ENCODE measurements at regions not wholly inside any gene's neighbourhood (a gene's known extent, or its start where the extent isn't known, plus 50 kb on each side); places are given as distances from the start of the nearest gene placed in this dataset.

GRCh38 chr1:238982736-238983135, 403.6 kb upstream of the CHRM3 start:
- peaks cover 3 to 4% of the 10 kb centered on the region in 2 experiments; a peak in 3 of 5 replicates for H3K9me3 Mint-ChIP-seq
- H4K91ac ChIP-seq (ENCODE audit: insufficient read length, low read depth, low read length) = no peak overlapping the region
- no peak overlapping the region for H3K56ac ChIP-seq (ENCODE audit: insufficient read length, low read depth, low read length)
- H4K5ac ChIP-seq (ENCODE audit: insufficient read length, low read depth, low read length) = no peak overlapping the region
- H3K27ac Mint-ChIP-seq = no peak overlapping the region
- H2AFZ ChIP-seq (ENCODE audit: low read length) = no peak overlapping the region
- no peak overlapping the region for H3T11ph ChIP-seq (ENCODE audit: low read length)
- H2BK5ac ChIP-seq (ENCODE audit: insufficient read length, low read length) = no peak overlapping the region
- peaks cover 6% of the 10 kb centered on the region for H3K9me3 ChIP-seq (ENCODE audit: control insufficient read depth, low read depth, low read length)
- no peak overlapping the region for H3K4me3 Mint-ChIP-seq
- no peaks in the 10 kb centered on the region for H3K4me1 Mint-ChIP-seq
- H3K4me1 ChIP-seq (ENCODE audit: insufficient read depth, low read length) = no peaks in the 10 kb centered on the region
- H3K4me2 ChIP-seq (ENCODE audit: insufficient read depth, insufficient read length, low read length) = no peak overlapping the region
- no peak for TF ChIP-seq CTCF (conservative IDR thresholded peaks at IDR 0.05)
- no CpG with 5 or more reads among the region's 5 CpGs for WGBS (ENCODE audit: extremely low coverage, insufficient read length, low lambda C conversion rate)
- H3K18ac ChIP-seq (ENCODE audit: insufficient read length, low read depth, low read length) = no peak overlapping the region
- H3K36me3 Mint-ChIP-seq (ENCODE audit: insufficient read depth in 1 of 3, low read depth in 3 of 3) = no peaks in the 10 kb centered on the region
- DNase-seq = no peak
- no peak overlapping the region for H4K8ac ChIP-seq (replicated peaks; ENCODE audit: insufficient read length, low read depth, low read length)
- H3K27ac ChIP-seq (ENCODE audit: insufficient read length, low read depth, low read length) = no peak overlapping the region
- no peaks in the 10 kb centered on the region for H3K27me3 Mint-ChIP-seq (ENCODE audit: low read depth)
- H2BK120ac ChIP-seq (ENCODE audit: low read depth, low read length, poor library complexity, severe bottlenecking) = no peak overlapping the region
- no peaks in the 10 kb centered on the region for H3K23me2 ChIP-seq (ENCODE audit: insufficient read length, low read depth, low read length, poor library complexity, severe bottlenecking)
- H3K4ac ChIP-seq (ENCODE audit: low read depth, low read length) = no peak overlapping the region
- no peak overlapping the region for H3K14ac ChIP-seq (ENCODE audit: insufficient read depth, low read length)
- H4K20me1 ChIP-seq (ENCODE audit: control insufficient read depth, insufficient read depth, insufficient read length) = no peaks in the 10 kb centered on the region
- H3K23ac ChIP-seq (ENCODE audit: insufficient read length, low read depth, low read length) = no peak overlapping the region
- no peak overlapping the region for H2BK15ac ChIP-seq (ENCODE audit: low read depth, low read length)
- H2BK20ac ChIP-seq (ENCODE audit: low read depth, low read length, poor library complexity, severe bottlenecking) = no peak overlapping the region
- H3K79me1 ChIP-seq (ENCODE audit: insufficient read depth, low read depth, low read length, poor library complexity, severe bottlenecking) = no peaks in the 10 kb centered on the region
- no peak overlapping the region for H2BK12ac ChIP-seq (ENCODE audit: insufficient read length, low read depth, low read length)
- no peak overlapping the region for H2AK5ac ChIP-seq (ENCODE audit: insufficient read length, low read length)
- no peaks in the 10 kb centered on the region for H3K27me3 ChIP-seq (ENCODE audit: insufficient read depth, low read length)
- H3K9ac ChIP-seq (ENCODE audit: extremely low read depth, insufficient read length, low read length) = no peak overlapping the region
- no peaks in the 10 kb centered on the region for H3K79me2 ChIP-seq (ENCODE audit: insufficient read depth, low read length)
